ENCODE measurements at regions not wholly inside any gene's neighbourhood (a gene's known extent, or its start where the extent isn't known, plus 50 kb on each side); places are given as distances from the start of the nearest gene placed in this dataset.

DNA sequence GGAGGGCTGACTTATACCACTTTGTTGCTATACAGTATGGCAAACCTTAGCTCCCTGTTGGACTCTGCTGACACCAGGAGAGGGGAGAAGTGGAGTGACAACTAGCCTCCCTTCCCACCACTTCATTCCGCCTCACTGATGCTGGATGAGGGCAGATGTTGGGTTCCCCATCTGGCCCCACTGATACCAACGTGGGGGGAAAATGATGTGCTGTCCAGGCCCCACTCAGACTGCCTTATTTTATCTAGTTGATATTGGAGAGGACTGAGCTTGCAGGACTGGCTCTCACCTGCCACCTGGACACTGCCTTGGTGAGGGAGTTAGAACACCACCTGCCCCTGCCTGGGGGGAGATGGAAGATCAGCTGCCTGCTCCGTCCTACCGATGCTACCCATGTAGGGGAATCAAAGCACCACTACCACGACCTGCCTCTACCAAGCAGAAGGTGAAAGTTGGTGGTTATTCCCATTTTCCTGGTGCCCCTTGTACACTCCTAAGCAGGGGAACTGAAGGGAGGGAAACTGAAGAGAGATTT is 292.1 kb downstream of the GADD45G start:
- DNase-seq (ENCODE audit: low spot score) = no peak
- intact Hi-C loops (cut with micrococcal nuclease; ENCODE audit: unreplicated experiment) = no loop called here
- TF ChIP-seq EZH2phosphoT487 (IDR thresholded peaks at IDR 0.05; ENCODE audit: borderline replicate concordance, low read depth, low read length) = no peak
- CTCF ChIA-PET (ENCODE audit: unreplicated experiment) = no interaction called here
- POLR2A ChIA-PET = no interaction called here
- Histone ChIP-seq H3K4me1 (ENCODE audit: insufficient read depth, low read length, poor library complexity, severe bottlenecking) (no peaks in the 10 kb centered on the region), H2AFZ (ENCODE audit: low read length) (no peak overlapping the region), H3K9me3 (ENCODE audit: low read length) (no peaks in the 10 kb centered on the region), H3K9me2 (ENCODE audit: insufficient read depth, low read length) (no peaks in the 10 kb centered on the region), H3K79me2 (ENCODE audit: insufficient read depth, low read depth, low read length) (no peaks in the 10 kb centered on the region), H3K4me3 (ENCODE audit: low read depth, low read length, poor library complexity, severe bottlenecking) (no peak overlapping the region), H3K36me3 (ENCODE audit: insufficient read depth, low read length) (no peaks in the 10 kb centered on the region), H4K20me1 (ENCODE audit: insufficient read depth, low read length) (no peaks in the 10 kb centered on the region), H3K4me2 (ENCODE audit: low read length) (no peak overlapping the region), H3K27ac (ENCODE audit: low read depth, low read length, poor library complexity, severe bottlenecking) (no peak overlapping the region)
- no TSS peak for BruUV-seq (replicated peaks)

DNA sequence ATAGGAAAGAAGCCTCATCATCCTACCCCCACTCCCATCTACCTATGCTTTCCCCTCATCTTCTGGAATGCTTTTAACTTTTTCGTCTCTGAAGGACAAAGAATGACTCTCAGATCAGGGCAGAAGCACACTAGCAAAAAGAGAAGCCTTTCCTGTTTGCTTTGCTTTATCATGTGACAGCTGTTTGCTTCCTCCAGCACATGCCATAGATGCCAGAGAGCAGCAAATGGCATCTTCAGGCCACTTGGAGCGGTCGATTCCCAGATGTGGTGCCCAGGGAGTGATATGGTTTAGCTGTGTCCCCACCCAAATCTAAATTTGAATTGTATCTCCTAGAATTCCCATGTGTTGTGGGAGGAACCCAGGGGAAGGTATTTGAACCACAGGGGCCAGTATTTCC is 294.8 kb downstream of the GADD45G start:
- Histone ChIP-seq H3K4me3 (ENCODE audit: low read depth, low read length, poor library complexity, severe bottlenecking) (no peak overlapping the region), H3K9me3 (ENCODE audit: low read length) (no peaks in the 10 kb centered on the region), H3K9me2 (ENCODE audit: insufficient read depth, low read length) (no peaks in the 10 kb centered on the region), H2AFZ (ENCODE audit: low read length) (no peak overlapping the region), H3K27ac (ENCODE audit: low read depth, low read length, poor library complexity, severe bottlenecking) (no peak overlapping the region), H3K4me2 (ENCODE audit: low read length) (no peak overlapping the region), H3K36me3 (ENCODE audit: insufficient read depth, low read length) (no peaks in the 10 kb centered on the region), H3K4me1 (ENCODE audit: insufficient read depth, low read length, poor library complexity, severe bottlenecking) (no peaks in the 10 kb centered on the region), H3K79me2 (ENCODE audit: insufficient read depth, low read depth, low read length) (no peaks in the 10 kb centered on the region), H4K20me1 (ENCODE audit: insufficient read depth, low read length) (no peaks in the 10 kb centered on the region)
- no TSS peak for BruUV-seq (replicated peaks)
- intact Hi-C loops (cut with micrococcal nuclease; ENCODE audit: unreplicated experiment) = no loop called here
- TF ChIP-seq, protein P1, sequence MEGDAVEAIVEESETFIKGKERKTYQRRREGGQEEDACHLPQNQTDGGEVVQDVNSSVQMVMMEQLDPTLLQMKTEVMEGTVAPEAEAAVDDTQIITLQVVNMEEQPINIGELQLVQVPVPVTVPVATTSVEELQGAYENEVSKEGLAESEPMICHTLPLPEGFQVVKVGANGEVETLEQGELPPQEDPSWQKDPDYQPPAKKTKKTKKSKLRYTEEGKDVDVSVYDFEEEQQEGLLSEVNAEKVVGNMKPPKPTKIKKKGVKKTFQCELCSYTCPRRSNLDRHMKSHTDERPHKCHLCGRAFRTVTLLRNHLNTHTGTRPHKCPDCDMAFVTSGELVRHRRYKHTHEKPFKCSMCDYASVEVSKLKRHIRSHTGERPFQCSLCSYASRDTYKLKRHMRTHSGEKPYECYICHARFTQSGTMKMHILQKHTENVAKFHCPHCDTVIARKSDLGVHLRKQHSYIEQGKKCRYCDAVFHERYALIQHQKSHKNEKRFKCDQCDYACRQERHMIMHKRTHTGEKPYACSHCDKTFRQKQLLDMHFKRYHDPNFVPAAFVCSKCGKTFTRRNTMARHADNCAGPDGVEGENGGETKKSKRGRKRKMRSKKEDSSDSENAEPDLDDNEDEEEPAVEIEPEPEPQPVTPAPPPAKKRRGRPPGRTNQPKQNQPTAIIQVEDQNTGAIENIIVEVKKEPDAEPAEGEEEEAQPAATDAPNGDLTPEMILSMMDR (conservative IDR thresholded peaks at IDR 0.05; ENCODE audit: low read length) = no peak
- TF ChIP-seq EZH2phosphoT487 (IDR thresholded peaks at IDR 0.05; ENCODE audit: borderline replicate concordance, low read depth, low read length) = no peak
- POLR2A ChIA-PET = no interaction called here
- no peak for DNase-seq (ENCODE audit: low spot score)
- CTCF ChIA-PET (ENCODE audit: unreplicated experiment) = no interaction called here

DNA sequence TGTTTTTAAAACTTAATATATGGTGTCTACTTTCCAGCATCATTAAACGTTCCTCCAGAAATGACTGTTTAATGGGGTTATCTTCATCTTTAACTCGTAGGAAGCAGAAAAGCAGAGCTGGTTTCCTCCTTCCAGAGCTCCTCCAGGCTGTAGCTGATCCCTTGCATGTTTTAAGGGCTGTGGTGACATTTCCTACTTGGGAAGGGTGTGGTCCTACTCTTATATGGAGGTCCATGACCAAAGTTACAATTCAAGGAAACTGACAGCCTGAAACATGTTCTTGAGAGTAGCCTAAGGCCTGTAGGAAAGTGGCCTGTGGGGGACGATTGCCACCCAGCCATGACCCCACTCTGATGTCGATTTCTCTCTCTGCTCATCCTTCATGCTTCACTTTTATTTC is 297.1 kb downstream of the GADD45G start:
- Histone ChIP-seq H3K4me1 (ENCODE audit: insufficient read depth, low read length, poor library complexity, severe bottlenecking) (no peaks in the 10 kb centered on the region), H4K20me1 (ENCODE audit: insufficient read depth, low read length) (no peaks in the 10 kb centered on the region), H3K4me2 (ENCODE audit: low read length) (no peak overlapping the region), H3K4me3 (ENCODE audit: low read depth, low read length, poor library complexity, severe bottlenecking) (no peak overlapping the region), H2AFZ (ENCODE audit: low read length) (no peak overlapping the region), H3K9me3 (ENCODE audit: low read length) (no peaks in the 10 kb centered on the region), H3K9me2 (ENCODE audit: insufficient read depth, low read length) (no peaks in the 10 kb centered on the region), H3K36me3 (ENCODE audit: insufficient read depth, low read length) (no peaks in the 10 kb centered on the region), H3K79me2 (ENCODE audit: insufficient read depth, low read depth, low read length) (no peaks in the 10 kb centered on the region), H3K27ac (ENCODE audit: low read depth, low read length, poor library complexity, severe bottlenecking) (no peak overlapping the region)
- TF ChIP-seq EZH2phosphoT487 (IDR thresholded peaks at IDR 0.05; ENCODE audit: borderline replicate concordance, low read depth, low read length) = no peak
- TF ChIP-seq, protein P1 (conservative IDR thresholded peaks at IDR 0.05; ENCODE audit: low read length) = no peak
- BruUV-seq (replicated peaks) = no TSS peak
- ChIA-PET CTCF (ENCODE audit: unreplicated experiment) (no interaction called here), POLR2A (no interaction called here)
- DNase-seq (ENCODE audit: low spot score) = no peak
- intact Hi-C loops (cut with micrococcal nuclease; ENCODE audit: unreplicated experiment) = no loop called here

All from OCI-LY7 (cell line).